Thyroid gland (tissue), 4 donors: ENCODE measurements at regions not wholly inside any gene's neighbourhood (a gene's known extent, or its start where the extent isn't known, plus 50 kb on each side); places are given as distances from the start of the nearest gene placed in this dataset.

ENCODE experiments used
- DNase-seq, 2 donors: peaks; one replicate each; pipeline ENCODE4 v3.0.0-alpha.2; 2019
- H3K27ac ChIP-seq, 3 donors: fragments of 200-600 bp; sonication (generic); 1 replicate in 2 of 3; 2 replicates in 1 of 3; pipeline ENCODE4 v1.5.1; 2016 to 2019; ENCODE audit warnings: mild to moderate bottlenecking in 1 of 3, moderate library complexity in 1 of 3
- H3K27me3 ChIP-seq: fragments of 200-600 bp; sonication (generic); one replicate; pipeline ENCODE4 v1.5.1; 2019
- H3K36me3 ChIP-seq, 2 donors: fragments of 200-600 bp; sonication (generic); one replicate each; pipeline ENCODE4 v1.5.1; 2016 to 2019
- H3K4me1 ChIP-seq, 2 donors: fragments of 200-600 bp; sonication (generic); one replicate each; pipeline ENCODE4 v1.5.1; 2017 to 2019
- H3K4me3 ChIP-seq, 3 donors: fragments of 200-600 bp; sonication (generic); replicated peaks in 1 of 3; 1 replicate in 2 of 3; 2 replicates in 1 of 3; pipeline ENCODE4 v1.5.1; 2016; ENCODE audit warnings: mild to moderate bottlenecking in 1 of 3
- H3K9me3 ChIP-seq: fragments of 200-600 bp; sonication (generic); one replicate; pipeline ENCODE4 v1.5.1; 2017
- CTCF ChIP-seq, 6 experiments: fragments of 200-600 bp in 3 of 6; fragments of 450-650 bp in 3 of 6; sonication (generic) in 3 of 6; IDR thresholded peaks; one replicate each; pipeline ENCODE4 v1.5.1; 2016 to 2019; ENCODE audit warnings: antibody characterized with exemption in 6 of 6, mild to moderate bottlenecking in 2 of 6, inconsistent platforms in 1 of 6, moderate library complexity in 1 of 6
- POLR2A ChIP-seq, 2 donors: fragments of 450-650 bp; IDR thresholded peaks; one replicate each; pipeline ENCODE4 v1.6.1; 2017; ENCODE audit warnings: antibody characterized with exemption in 2 of 2, mild to moderate bottlenecking in 2 of 2, moderate library complexity in 1 of 2
- WGBS, 2 donors: methylation state at CpG; one replicate each; pipeline ENCODE4 v1.1.5; 2017; 5-methylcytosine and 5-hydroxymethylcytosine counted together
- intact Hi-C: fragments of 100-400 bp; cut with DNase I; formaldehyde crosslinking; loops from one replicate; pipeline ENCODE4 v1.15.1; 2023

DNA sequence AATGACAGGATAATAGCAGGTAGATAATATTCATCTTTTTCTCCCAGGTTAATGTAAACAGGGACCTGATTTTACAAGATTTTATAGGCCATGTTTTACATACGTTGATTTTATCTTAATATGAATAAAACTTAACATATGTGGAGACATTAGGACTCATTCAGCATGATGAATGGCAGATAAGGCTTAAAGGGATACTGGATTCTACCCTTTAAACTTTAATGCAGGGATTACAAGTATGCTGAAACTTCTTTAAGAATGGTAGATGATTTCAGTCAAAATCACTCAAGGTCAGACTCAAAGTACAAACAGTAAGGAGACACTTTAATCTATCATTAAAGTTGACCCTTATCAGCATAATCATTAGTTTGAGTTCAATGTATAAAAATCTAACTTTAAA, 274.5 kb upstream of the IZUMO3 start:
- Histone ChIP-seq H3K36me3 (no peaks in the 10 kb centered on the region), H3K27me3 (no peaks in the 10 kb centered on the region), H3K9me3 (no peaks in the 10 kb centered on the region), H3K4me1 (no peaks in the 10 kb centered on the region), H3K27ac (no peak overlapping the region), H3K4me3 (no peak overlapping the region)
- TF ChIP-seq POLR2A (IDR thresholded peaks at IDR 0.05), result no peak
- no peak for TF ChIP-seq CTCF (IDR thresholded peaks at IDR 0.05)
- DNase-seq, result no peak
- WGBS, 2 donors, result 70 to 77% methylated on average over 1 of the region's 1 CpG
- intact Hi-C loops, result no loop called here

- H3K27me3 ChIP-seq, result no peaks in the 10 kb centered on the region
- H3K9me3 ChIP-seq, result no peaks in the 10 kb centered on the region
- DNase-seq, result no peak
- H3K4me3 ChIP-seq, result no peak overlapping the region
- intact Hi-C loops, result no loop called here
- H3K36me3 ChIP-seq, result no peaks in the 10 kb centered on the region
- WGBS, 2 donors, result 89 to 94% methylated on average over 2 of the region's 2 CpGs
- no peak for TF ChIP-seq POLR2A (IDR thresholded peaks at IDR 0.05)
- no peak for TF ChIP-seq CTCF (IDR thresholded peaks at IDR 0.05)
- H3K4me1 ChIP-seq, result no peaks in the 10 kb centered on the region
- H3K27ac ChIP-seq, result no peak overlapping the region
These were observed 272.1 kb upstream of the IZUMO3 start for GRCh38 chr9:24817756-24818155.

- H3K36me3 ChIP-seq, result no peaks in the 10 kb centered on the region
- 58 to 60% methylated on average over 1 of the region's 1 CpG for WGBS, 2 donors
- H3K27me3 ChIP-seq, result no peaks in the 10 kb centered on the region
- H3K9me3 ChIP-seq, result no peaks in the 10 kb centered on the region
- no peak overlapping the region for H3K27ac ChIP-seq
- no peak overlapping the region for H3K4me3 ChIP-seq
- TF ChIP-seq POLR2A (IDR thresholded peaks at IDR 0.05), result no peak
- no peak for TF ChIP-seq CTCF (IDR thresholded peaks at IDR 0.05)
- no peaks in the 10 kb centered on the region for H3K4me1 ChIP-seq
- no peak for DNase-seq
- intact Hi-C loops, result no loop called here
These were observed 270.3 kb upstream of the IZUMO3 start for GRCh38 chr9:24816006-24816405.

- no peak for TF ChIP-seq CTCF (IDR thresholded peaks at IDR 0.05)
- TF ChIP-seq POLR2A (IDR thresholded peaks at IDR 0.05), result no peak
- intact Hi-C loops, result no loop called here
- no peak for DNase-seq
- no peaks in the 10 kb centered on the region for H3K27me3 ChIP-seq
- 75 to 78% methylated on average over 3 of the region's 3 CpGs for WGBS, 2 donors
- H3K36me3 ChIP-seq, result no peaks in the 10 kb centered on the region
- no peaks in the 10 kb centered on the region for H3K9me3 ChIP-seq
- no peaks in the 10 kb centered on the region for H3K4me1 ChIP-seq
- no peak overlapping the region for H3K4me3 ChIP-seq
- H3K27ac ChIP-seq, result no peak overlapping the region
These were observed 255.6 kb upstream of the IZUMO3 start for GRCh38 chr9:24801344-24801743.

- Histone ChIP-seq H3K27me3 (no peaks in the 10 kb centered on the region), H3K9me3 (no peaks in the 10 kb centered on the region), H3K36me3 (no peaks in the 10 kb centered on the region), H3K4me1 (no peaks in the 10 kb centered on the region), H3K4me3 (no peak overlapping the region), H3K27ac (no peak overlapping the region)
- TF ChIP-seq CTCF (IDR thresholded peaks at IDR 0.05) (no peak), POLR2A (IDR thresholded peaks at IDR 0.05) (no peak)
- intact Hi-C loops, result no loop called here
- WGBS, 2 donors, result 51 to 58% methylated on average over 2 of the region's 2 CpGs
- DNase-seq, result no peak
These were observed 248.1 kb upstream of the IZUMO3 start for GRCh38 chr9:24793787-24794186.
